ENCODE measurements at regions not wholly inside any gene's neighbourhood (a gene's known extent, or its start where the extent isn't known, plus 50 kb on each side); places are given as distances from the start of the nearest gene placed in this dataset.
"Not testable (repeated sequence)": the region's sequence is repeated elsewhere in the genome, so short reads cannot be mapped to it uniquely, and the experiment has no call there.

GRCh38 chr2:181737302-181737701 lies 57.0 kb upstream of the NEUROD1 start:
- not testable (repeated sequence) for H3K27ac ChIP-seq (ENCODE audit: low read depth, low read length); H3K4me1 ChIP-seq (ENCODE audit: control insufficient read depth in 5 of 5, insufficient read depth in 5 of 5, low read length in 5 of 5); H3K9ac ChIP-seq (ENCODE audit: low read length in 5 of 5); H3K9me3 ChIP-seq (ENCODE audit: control insufficient read depth in 5 of 5, low read length in 5 of 5); H3K4me3 ChIP-seq (ENCODE audit: low read depth in 1 of 5, low read length in 5 of 5); H3K36me3 ChIP-seq (ENCODE audit: control insufficient read depth in 5 of 5, insufficient read depth in 5 of 5, low read length in 5 of 5); H3K27me3 ChIP-seq (ENCODE audit: control insufficient read depth in 5 of 5, insufficient read depth in 4 of 5, low read length in 5 of 5)

- no peaks in the 10 kb centered on the region for H3K4me1 ChIP-seq (ENCODE audit: control insufficient read depth in 5 of 5, insufficient read depth in 5 of 5, low read length in 5 of 5)
- H3K9ac ChIP-seq (ENCODE audit: low read length in 5 of 5) = no peak overlapping the region
- H3K36me3 ChIP-seq (ENCODE audit: control insufficient read depth in 5 of 5, insufficient read depth in 5 of 5, low read length in 5 of 5) = no peaks in the 10 kb centered on the region
- no peaks in the 10 kb centered on the region for H3K27me3 ChIP-seq (ENCODE audit: control insufficient read depth in 5 of 5, insufficient read depth in 4 of 5, low read length in 5 of 5)
- no peak overlapping the region for H3K4me3 ChIP-seq (ENCODE audit: low read depth in 1 of 5, low read length in 5 of 5)
- no peaks in the 10 kb centered on the region for H3K9me3 ChIP-seq (ENCODE audit: control insufficient read depth in 5 of 5, low read length in 5 of 5)
- H3K27ac ChIP-seq (ENCODE audit: low read depth, low read length) = no peak overlapping the region
Measured at GRCh38 chr2:181738074-181738473, 57.8 kb upstream of the NEUROD1 start.

- Histone ChIP-seq H3K4me1 (ENCODE audit: control insufficient read depth in 5 of 5, insufficient read depth in 5 of 5, low read length in 5 of 5) (no peaks in the 10 kb centered on the region), H3K27me3 (ENCODE audit: control insufficient read depth in 5 of 5, insufficient read depth in 4 of 5, low read length in 5 of 5) (no peaks in the 10 kb centered on the region), H3K9ac (ENCODE audit: low read length in 5 of 5) (no peak overlapping the region), H3K4me3 (ENCODE audit: low read depth in 1 of 5, low read length in 5 of 5) (no peak overlapping the region), H3K9me3 (ENCODE audit: control insufficient read depth in 5 of 5, low read length in 5 of 5) (no peaks in the 10 kb centered on the region), H3K36me3 (ENCODE audit: control insufficient read depth in 5 of 5, insufficient read depth in 5 of 5, low read length in 5 of 5) (no peaks in the 10 kb centered on the region), H3K27ac (ENCODE audit: low read depth, low read length) (no peak overlapping the region)
Measured at GRCh38 chr2:181738563-181738962, 58.2 kb upstream of the NEUROD1 start.

DNA sequence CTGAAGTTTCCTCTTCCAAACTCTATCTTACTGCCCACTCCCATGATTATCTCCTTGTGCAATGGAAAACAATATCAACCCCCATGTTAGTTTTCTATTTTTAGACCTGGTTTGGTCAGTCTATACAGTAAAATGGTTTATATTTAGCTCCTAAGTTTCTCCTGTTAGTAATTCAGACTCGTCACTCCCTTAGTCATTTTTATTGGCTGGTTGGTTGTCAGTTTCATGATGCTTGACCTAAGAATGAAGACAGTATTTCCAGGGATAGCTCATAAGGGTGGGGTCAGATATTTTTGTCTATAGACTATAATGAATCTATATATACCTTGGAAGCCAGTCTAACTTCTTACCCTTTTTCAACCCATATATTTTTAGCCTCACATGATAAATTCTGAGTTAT lies 61.4 kb upstream of the NEUROD1 start:
- H3K9ac ChIP-seq (ENCODE audit: low read length in 5 of 5) = no peak overlapping the region
- no peaks in the 10 kb centered on the region for H3K36me3 ChIP-seq (ENCODE audit: control insufficient read depth in 5 of 5, insufficient read depth in 5 of 5, low read length in 5 of 5)
- no peak overlapping the region for H3K27ac ChIP-seq (ENCODE audit: low read depth, low read length)
- H3K9me3 ChIP-seq (ENCODE audit: control insufficient read depth in 5 of 5, low read length in 5 of 5) = no peaks in the 10 kb centered on the region
- H3K4me3 ChIP-seq (ENCODE audit: low read depth in 1 of 5, low read length in 5 of 5) = no peak overlapping the region
- no peaks in the 10 kb centered on the region for H3K4me1 ChIP-seq (ENCODE audit: control insufficient read depth in 5 of 5, insufficient read depth in 5 of 5, low read length in 5 of 5)
- no peaks in the 10 kb centered on the region for H3K27me3 ChIP-seq (ENCODE audit: control insufficient read depth in 5 of 5, insufficient read depth in 4 of 5, low read length in 5 of 5)

DNA sequence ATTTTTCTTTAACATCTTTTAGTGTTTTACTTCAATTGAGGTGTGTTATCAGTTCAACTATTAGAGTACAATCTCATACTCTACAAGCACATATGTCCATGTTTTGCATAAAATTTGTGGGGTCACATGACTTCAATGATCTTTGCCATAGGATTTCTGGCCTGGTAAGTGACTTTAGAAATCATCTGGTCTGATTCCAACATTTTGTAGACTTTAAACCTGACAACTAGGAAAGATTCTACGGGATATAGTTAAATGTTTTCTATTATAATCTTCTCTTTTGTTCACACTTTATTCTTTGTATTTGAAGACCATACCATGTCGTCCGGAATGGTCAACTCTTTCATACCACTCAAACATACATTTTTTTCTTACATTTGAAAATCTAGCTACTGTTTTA lies 62.0 kb upstream of the NEUROD1 start:
- H3K9ac ChIP-seq (ENCODE audit: low read length in 5 of 5) = no peak overlapping the region

GRCh38 chr2:181742922-181743722 lies 62.8 kb upstream of the NEUROD1 start:
- Histone ChIP-seq H3K9ac (ENCODE audit: low read length in 5 of 5) (no peak overlapping the region), H3K27ac (ENCODE audit: low read depth, low read length) (no peak overlapping the region), H3K36me3 (ENCODE audit: control insufficient read depth in 5 of 5, insufficient read depth in 5 of 5, low read length in 5 of 5) (no peaks in the 10 kb centered on the region), H3K4me3 (ENCODE audit: low read depth in 1 of 5, low read length in 5 of 5) (no peak overlapping the region), H3K4me1 (ENCODE audit: control insufficient read depth in 5 of 5, insufficient read depth in 5 of 5, low read length in 5 of 5) (no peaks in the 10 kb centered on the region), H3K9me3 (ENCODE audit: control insufficient read depth in 5 of 5, low read length in 5 of 5) (no peaks in the 10 kb centered on the region), H3K27me3 (ENCODE audit: control insufficient read depth in 5 of 5, insufficient read depth in 4 of 5, low read length in 5 of 5) (no peaks in the 10 kb centered on the region)

More for the DNA sequence above, 62.0 kb upstream of the NEUROD1 start:
- no peaks in the 10 kb centered on the region for H3K36me3 ChIP-seq (ENCODE audit: control insufficient read depth in 5 of 5, insufficient read depth in 5 of 5, low read length in 5 of 5)
- H3K4me3 ChIP-seq (ENCODE audit: low read depth in 1 of 5, low read length in 5 of 5) = no peak overlapping the region
- H3K27ac ChIP-seq (ENCODE audit: low read depth, low read length) = no peak overlapping the region
- no peaks in the 10 kb centered on the region for H3K9me3 ChIP-seq (ENCODE audit: control insufficient read depth in 5 of 5, low read length in 5 of 5)
- H3K27me3 ChIP-seq (ENCODE audit: control insufficient read depth in 5 of 5, insufficient read depth in 4 of 5, low read length in 5 of 5) = no peaks in the 10 kb centered on the region
- no peaks in the 10 kb centered on the region for H3K4me1 ChIP-seq (ENCODE audit: control insufficient read depth in 5 of 5, insufficient read depth in 5 of 5, low read length in 5 of 5)

DNA sequence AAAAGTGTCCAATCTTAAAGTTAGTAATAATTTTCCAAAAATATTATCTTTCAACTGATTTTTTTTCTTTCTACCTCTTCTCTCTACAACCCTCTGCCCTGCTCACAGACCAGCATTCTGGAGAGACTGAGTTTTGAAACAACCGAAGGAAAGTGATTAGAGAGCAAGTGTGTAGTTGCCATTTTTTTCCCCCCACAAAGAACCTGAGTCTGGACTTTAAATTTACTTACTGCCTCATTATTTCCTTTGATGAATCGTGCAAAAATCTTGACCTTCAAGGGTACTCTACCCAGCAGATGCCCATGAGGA lies 63.4 kb upstream of the NEUROD1 start:
- Histone ChIP-seq H3K27me3 (ENCODE audit: control insufficient read depth in 5 of 5, insufficient read depth in 4 of 5, low read length in 5 of 5) (no peaks in the 10 kb centered on the region), H3K36me3 (ENCODE audit: control insufficient read depth in 5 of 5, insufficient read depth in 5 of 5, low read length in 5 of 5) (no peaks in the 10 kb centered on the region), H3K4me1 (ENCODE audit: control insufficient read depth in 5 of 5, insufficient read depth in 5 of 5, low read length in 5 of 5) (no peaks in the 10 kb centered on the region), H3K4me3 (ENCODE audit: low read depth in 1 of 5, low read length in 5 of 5) (no peak overlapping the region), H3K9ac (ENCODE audit: low read length in 5 of 5) (no peak overlapping the region), H3K27ac (ENCODE audit: low read depth, low read length) (no peak overlapping the region), H3K9me3 (ENCODE audit: control insufficient read depth in 5 of 5, low read length in 5 of 5) (no peaks in the 10 kb centered on the region)

DNA sequence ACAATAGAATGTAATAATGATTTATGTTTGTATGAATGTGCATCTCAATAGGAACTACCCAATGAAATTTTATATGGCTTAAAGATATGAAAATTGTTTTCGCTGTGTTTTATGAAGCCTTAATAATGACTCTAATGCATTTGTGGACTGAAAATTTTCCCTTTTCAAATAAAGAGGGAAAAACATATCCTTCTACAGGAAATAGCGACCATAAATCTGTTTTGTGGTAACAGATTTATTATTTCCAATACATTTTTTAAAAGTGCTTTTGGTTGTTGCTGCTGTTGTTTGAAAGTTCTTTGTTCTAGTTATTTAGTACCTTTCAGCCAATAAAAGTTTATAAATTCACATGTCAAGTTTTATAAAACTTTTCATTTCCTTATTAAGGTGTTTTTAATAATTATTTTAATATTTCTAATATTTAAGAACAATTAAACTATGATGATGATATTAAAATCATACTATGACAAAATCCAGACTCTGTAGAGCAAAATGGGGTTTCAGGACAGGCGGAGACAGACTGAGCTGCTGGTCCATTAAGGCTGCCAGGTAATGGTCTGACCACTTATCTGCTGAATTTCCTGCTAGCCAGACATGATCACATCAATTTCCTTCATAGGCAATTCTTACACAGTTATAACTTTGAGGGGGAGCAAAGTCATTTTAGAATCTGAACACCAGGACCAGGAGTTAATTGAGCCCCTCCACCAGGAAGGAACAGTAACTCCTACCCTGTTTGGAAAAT lies 65.7 kb upstream of the NEUROD1 start:
- Histone ChIP-seq H3K36me3 (ENCODE audit: control insufficient read depth in 5 of 5, insufficient read depth in 5 of 5, low read length in 5 of 5) (no peaks in the 10 kb centered on the region), H3K4me3 (ENCODE audit: low read depth in 1 of 5, low read length in 5 of 5) (no peak overlapping the region), H3K4me1 (ENCODE audit: control insufficient read depth in 5 of 5, insufficient read depth in 5 of 5, low read length in 5 of 5) (no peaks in the 10 kb centered on the region), H3K9ac (ENCODE audit: low read length in 5 of 5) (no peak overlapping the region), H3K27me3 (ENCODE audit: control insufficient read depth in 5 of 5, insufficient read depth in 4 of 5, low read length in 5 of 5) (no peaks in the 10 kb centered on the region), H3K27ac (ENCODE audit: low read depth, low read length) (no peak overlapping the region), H3K9me3 (ENCODE audit: control insufficient read depth in 5 of 5, low read length in 5 of 5) (no peaks in the 10 kb centered on the region)

DNA sequence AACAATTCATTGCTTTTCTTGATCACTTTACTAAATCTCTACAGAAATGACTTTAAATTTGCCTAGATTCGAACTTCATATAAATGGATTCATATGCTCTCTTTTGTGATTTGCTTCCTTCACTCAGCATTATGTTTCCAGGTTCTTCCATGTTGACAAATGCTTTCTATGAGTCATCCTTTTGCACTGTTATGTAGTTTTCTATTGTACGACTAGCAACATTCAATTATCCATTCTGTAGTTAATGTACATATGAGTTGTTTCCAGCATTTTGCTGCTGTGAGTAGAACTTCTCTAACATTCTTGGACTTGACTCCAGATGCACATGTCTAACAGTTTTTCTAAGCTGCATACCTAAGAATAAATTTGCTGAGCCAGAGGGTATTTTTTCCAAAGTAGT lies 66.5 kb upstream of the NEUROD1 start:
- H3K4me1 ChIP-seq (ENCODE audit: control insufficient read depth in 5 of 5, insufficient read depth in 5 of 5, low read length in 5 of 5) = no peaks in the 10 kb centered on the region
- no peaks in the 10 kb centered on the region for H3K36me3 ChIP-seq (ENCODE audit: control insufficient read depth in 5 of 5, insufficient read depth in 5 of 5, low read length in 5 of 5)
- H3K27me3 ChIP-seq (ENCODE audit: control insufficient read depth in 5 of 5, insufficient read depth in 4 of 5, low read length in 5 of 5) = peaks cover 0 to 4% (median 0%) of the 10 kb centered on the region in 5 donors
- H3K9ac ChIP-seq (ENCODE audit: low read length in 5 of 5) = no peak overlapping the region
- no peaks in the 10 kb centered on the region for H3K9me3 ChIP-seq (ENCODE audit: control insufficient read depth in 5 of 5, low read length in 5 of 5)
- no peak overlapping the region for H3K27ac ChIP-seq (ENCODE audit: low read depth, low read length)
- no peak overlapping the region for H3K4me3 ChIP-seq (ENCODE audit: low read depth in 1 of 5, low read length in 5 of 5)

DNA sequence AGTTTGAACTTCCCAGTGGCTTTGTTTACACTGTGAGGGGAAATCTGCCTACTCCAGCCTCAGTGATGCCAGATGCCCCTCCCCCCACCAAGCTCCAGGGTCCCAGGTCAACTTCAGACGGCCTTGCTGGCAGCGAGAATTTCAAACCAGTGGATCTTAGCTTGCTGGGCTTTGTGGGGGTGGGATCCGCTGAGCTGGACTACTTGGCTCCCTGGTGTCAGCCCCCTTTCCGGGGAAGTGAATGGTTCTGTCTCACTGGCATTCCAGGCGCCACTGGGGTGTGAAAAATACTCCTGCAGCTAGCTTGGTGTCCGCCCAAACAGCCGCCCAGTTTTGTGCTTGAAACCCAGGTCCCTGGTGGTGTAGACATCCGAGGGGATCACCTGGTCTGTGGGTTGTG lies 70.0 kb upstream of the NEUROD1 start:
- no peak overlapping the region for H3K27ac ChIP-seq (ENCODE audit: low read depth, low read length)

More for the DNA sequence above, 70.0 kb upstream of the NEUROD1 start:
- Histone ChIP-seq H3K27me3 (ENCODE audit: control insufficient read depth in 5 of 5, insufficient read depth in 4 of 5, low read length in 5 of 5) (peaks cover 0 to 4% (median 0%) of the 10 kb centered on the region in 5 donors), H3K36me3 (ENCODE audit: control insufficient read depth in 5 of 5, insufficient read depth in 5 of 5, low read length in 5 of 5) (no peaks in the 10 kb centered on the region), H3K9ac (ENCODE audit: low read length in 5 of 5) (no peak overlapping the region), H3K4me1 (ENCODE audit: control insufficient read depth in 5 of 5, insufficient read depth in 5 of 5, low read length in 5 of 5) (no peaks in the 10 kb centered on the region), H3K9me3 (ENCODE audit: control insufficient read depth in 5 of 5, low read length in 5 of 5) (no peaks in the 10 kb centered on the region), H3K4me3 (ENCODE audit: low read depth in 1 of 5, low read length in 5 of 5) (no peak overlapping the region)
